Astrocyte (in vitro differentiated cells and primary cell): ENCODE measurements at regions not wholly inside any gene's neighbourhood (a gene's known extent, or its start where the extent isn't known, plus 50 kb on each side); places are given as distances from the start of the nearest gene placed in this dataset.

Source experiments
- EZH2 ChIP-seq: IDR thresholded peaks from 2 replicates; pipeline ENCODE4 v1.6.1; 2012; ENCODE audit warnings: mild to moderate bottlenecking, low read length, inconsistent platforms; ENCODE audit not compliant: insufficient read depth
- TF ChIP-seq, protein P1 (sequence below): IDR thresholded peaks from 2 replicates; pipeline ENCODE4 v1.5.1; 2011; ENCODE audit warnings: low read depth, mild to moderate bottlenecking, inconsistent platforms, low read length, moderate library complexity; ENCODE audit not compliant: insufficient read depth

DNA sequence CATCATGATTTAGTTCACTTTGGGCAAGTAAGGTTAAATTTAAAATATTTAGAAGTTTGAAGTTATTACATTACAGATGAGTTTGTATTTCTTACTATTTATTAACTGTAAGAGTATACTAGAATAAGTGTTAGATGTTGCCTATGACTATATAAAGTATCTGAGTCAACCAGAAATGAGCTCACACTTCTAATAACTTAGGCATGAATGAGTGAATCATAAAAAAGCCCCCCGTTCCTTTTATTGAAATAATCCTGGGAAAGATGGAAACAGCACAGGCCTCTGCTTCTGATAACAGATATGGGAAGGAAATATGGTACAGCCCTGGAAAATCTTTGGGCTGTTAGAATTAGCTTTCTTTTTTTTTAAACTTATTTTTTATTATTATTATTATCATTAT is 66.6 kb upstream of the TGFBR2 start:
- TF ChIP-seq, protein P1, sequence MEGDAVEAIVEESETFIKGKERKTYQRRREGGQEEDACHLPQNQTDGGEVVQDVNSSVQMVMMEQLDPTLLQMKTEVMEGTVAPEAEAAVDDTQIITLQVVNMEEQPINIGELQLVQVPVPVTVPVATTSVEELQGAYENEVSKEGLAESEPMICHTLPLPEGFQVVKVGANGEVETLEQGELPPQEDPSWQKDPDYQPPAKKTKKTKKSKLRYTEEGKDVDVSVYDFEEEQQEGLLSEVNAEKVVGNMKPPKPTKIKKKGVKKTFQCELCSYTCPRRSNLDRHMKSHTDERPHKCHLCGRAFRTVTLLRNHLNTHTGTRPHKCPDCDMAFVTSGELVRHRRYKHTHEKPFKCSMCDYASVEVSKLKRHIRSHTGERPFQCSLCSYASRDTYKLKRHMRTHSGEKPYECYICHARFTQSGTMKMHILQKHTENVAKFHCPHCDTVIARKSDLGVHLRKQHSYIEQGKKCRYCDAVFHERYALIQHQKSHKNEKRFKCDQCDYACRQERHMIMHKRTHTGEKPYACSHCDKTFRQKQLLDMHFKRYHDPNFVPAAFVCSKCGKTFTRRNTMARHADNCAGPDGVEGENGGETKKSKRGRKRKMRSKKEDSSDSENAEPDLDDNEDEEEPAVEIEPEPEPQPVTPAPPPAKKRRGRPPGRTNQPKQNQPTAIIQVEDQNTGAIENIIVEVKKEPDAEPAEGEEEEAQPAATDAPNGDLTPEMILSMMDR: no peak
- TF ChIP-seq EZH2: no peak
